ENCODE measurements at regions not wholly inside any gene's neighbourhood (a gene's known extent, or its start where the extent isn't known, plus 50 kb on each side); places are given as distances from the start of the nearest gene placed in this dataset.

DNA sequence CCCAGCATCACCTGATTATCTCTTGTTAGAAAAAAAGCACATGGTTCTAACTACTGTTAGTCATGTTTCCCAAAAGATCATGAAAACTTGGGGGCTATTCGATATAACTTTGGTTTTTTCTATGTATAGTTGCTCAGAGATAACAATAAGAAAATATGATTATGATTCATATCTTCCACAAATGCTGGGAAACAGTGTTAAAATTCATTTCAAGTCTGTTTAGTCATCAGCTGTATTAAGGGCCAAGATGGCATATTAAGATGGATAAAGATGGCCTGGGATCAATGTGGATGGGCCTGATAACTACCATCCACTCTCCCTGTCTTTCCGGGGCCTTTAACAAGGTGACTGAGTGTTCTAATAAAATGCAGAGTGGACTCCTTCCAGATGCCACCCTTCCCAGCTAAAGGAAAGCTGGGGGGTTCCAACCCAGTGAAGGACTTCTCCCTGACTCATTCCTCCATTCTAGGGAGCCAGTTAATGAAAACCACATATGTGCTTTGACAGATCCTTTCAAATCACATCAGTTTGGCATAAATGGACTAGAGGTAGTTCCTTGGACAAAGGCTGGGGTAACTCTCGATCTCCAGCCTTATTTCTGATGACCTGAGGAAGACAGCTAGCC is 221.6 kb downstream of the VAPA start:
- H3K9ac ChIP-seq (ENCODE audit: low read length in 3 of 3), result no peak overlapping the region
- H3K4me3 ChIP-seq (ENCODE audit: low read length in 3 of 3), result no peak overlapping the region
- no peaks in the 10 kb centered on the region for H3K27me3 ChIP-seq (ENCODE audit: control insufficient read depth, insufficient read depth, low read length)
- FAIRE-seq (no peak), DNase-seq (no peak)
- no peak overlapping the region for H3K27ac ChIP-seq (ENCODE audit: low read depth in 2 of 2, low read length in 2 of 2)
- intact Hi-C loops (cut with DNase I), result no loop called here
- H3K36me3 ChIP-seq (ENCODE audit: control insufficient read depth in 2 of 3, insufficient read depth in 3 of 3, low read length in 3 of 3), result no peaks in the 10 kb centered on the region
- peaks cover 0 to 2% (median 0%) of the 10 kb centered on the region in 3 donors for H3K4me1 ChIP-seq (ENCODE audit: control insufficient read depth in 2 of 3, insufficient read depth in 2 of 3, low read depth in 1 of 3, low read length in 3 of 3)
- TF ChIP-seq, protein P1, sequence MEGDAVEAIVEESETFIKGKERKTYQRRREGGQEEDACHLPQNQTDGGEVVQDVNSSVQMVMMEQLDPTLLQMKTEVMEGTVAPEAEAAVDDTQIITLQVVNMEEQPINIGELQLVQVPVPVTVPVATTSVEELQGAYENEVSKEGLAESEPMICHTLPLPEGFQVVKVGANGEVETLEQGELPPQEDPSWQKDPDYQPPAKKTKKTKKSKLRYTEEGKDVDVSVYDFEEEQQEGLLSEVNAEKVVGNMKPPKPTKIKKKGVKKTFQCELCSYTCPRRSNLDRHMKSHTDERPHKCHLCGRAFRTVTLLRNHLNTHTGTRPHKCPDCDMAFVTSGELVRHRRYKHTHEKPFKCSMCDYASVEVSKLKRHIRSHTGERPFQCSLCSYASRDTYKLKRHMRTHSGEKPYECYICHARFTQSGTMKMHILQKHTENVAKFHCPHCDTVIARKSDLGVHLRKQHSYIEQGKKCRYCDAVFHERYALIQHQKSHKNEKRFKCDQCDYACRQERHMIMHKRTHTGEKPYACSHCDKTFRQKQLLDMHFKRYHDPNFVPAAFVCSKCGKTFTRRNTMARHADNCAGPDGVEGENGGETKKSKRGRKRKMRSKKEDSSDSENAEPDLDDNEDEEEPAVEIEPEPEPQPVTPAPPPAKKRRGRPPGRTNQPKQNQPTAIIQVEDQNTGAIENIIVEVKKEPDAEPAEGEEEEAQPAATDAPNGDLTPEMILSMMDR (IDR thresholded peaks at IDR 0.05; ENCODE audit: borderline replicate concordance, extremely low read depth, insufficient read depth), result no peak
- no peaks in the 10 kb centered on the region for H3K9me3 ChIP-seq (ENCODE audit: control insufficient read depth in 2 of 3, insufficient read depth in 1 of 3, low read length in 3 of 3)

DNA sequence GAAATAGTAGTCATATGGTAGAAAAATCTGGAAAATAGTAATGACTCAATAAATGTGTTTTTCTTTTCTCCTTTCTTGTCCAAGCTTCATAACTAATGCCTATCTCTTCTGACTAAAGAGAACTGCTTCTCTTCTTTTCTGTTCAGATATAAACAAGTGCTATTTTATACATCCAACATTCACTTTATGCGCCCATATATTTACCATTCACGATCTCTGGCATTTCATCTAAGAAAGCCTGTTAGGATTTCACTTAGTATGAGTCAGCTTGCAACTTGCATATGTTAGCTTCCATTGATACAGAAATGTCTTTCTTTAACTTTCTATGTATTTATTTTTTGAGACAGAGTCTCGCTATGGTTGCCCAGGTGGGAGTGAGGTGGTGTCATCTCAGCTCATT is 224.9 kb downstream of the VAPA start:
- Histone ChIP-seq H3K36me3 (ENCODE audit: control insufficient read depth in 2 of 3, insufficient read depth in 3 of 3, low read length in 3 of 3) (no peaks in the 10 kb centered on the region), H3K9me3 (ENCODE audit: control insufficient read depth in 2 of 3, insufficient read depth in 1 of 3, low read length in 3 of 3) (no peaks in the 10 kb centered on the region), H3K4me1 (ENCODE audit: control insufficient read depth in 2 of 3, insufficient read depth in 2 of 3, low read depth in 1 of 3, low read length in 3 of 3) (no peaks in the 10 kb centered on the region), H3K27me3 (ENCODE audit: control insufficient read depth, insufficient read depth, low read length) (no peaks in the 10 kb centered on the region), H3K27ac (ENCODE audit: low read depth in 2 of 2, low read length in 2 of 2) (no peak overlapping the region), H3K4me3 (ENCODE audit: low read length in 3 of 3) (no peak overlapping the region), H3K9ac (ENCODE audit: low read length in 3 of 3) (no peak overlapping the region)
- TF ChIP-seq, protein P1 (IDR thresholded peaks at IDR 0.05; ENCODE audit: borderline replicate concordance, extremely low read depth, insufficient read depth), result no peak
- DNase-seq (no peak), FAIRE-seq (no peak)
- intact Hi-C loops (cut with DNase I), result no loop called here

DNA sequence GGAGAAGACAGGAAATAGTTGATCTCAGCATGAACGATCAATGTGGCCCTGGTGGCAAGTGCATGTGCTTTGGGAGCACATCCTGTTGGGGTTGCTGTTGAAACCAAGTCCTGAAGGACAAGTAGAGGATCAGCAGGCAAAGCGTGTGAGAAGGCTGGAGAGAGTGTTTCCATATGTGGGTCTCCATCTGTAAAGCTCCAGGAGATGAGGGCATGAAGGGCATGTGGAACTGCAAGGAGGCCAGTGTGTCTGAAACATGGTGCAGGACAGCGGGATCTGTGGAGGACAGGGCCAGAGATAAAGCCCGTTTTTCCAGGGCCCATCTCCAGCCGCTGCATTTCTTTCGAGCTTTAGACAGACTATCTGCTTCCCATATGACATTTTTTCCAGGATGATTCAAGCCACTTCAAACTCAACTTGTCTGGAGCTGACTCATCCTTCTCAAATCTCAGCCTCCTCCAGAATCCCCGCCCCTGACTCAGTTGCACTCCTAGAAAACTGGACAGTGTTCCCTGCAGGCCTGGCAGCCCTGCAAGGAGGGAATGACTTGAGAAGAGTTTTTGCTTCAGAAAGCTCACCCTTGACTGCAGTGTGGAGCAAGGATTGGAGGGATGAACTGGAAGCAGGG is 226.1 kb downstream of the VAPA start:
- intact Hi-C loops (cut with DNase I), result no loop called here
- H3K9ac ChIP-seq (ENCODE audit: low read length in 3 of 3), result no peak overlapping the region
- no peak for DNase-seq
- H3K27me3 ChIP-seq (ENCODE audit: control insufficient read depth, insufficient read depth, low read length), result no peaks in the 10 kb centered on the region
- no peaks in the 10 kb centered on the region for H3K4me1 ChIP-seq (ENCODE audit: control insufficient read depth in 2 of 3, insufficient read depth in 2 of 3, low read depth in 1 of 3, low read length in 3 of 3)
- H3K4me3 ChIP-seq (ENCODE audit: low read length in 3 of 3), result no peak overlapping the region
- TF ChIP-seq, protein P1 (IDR thresholded peaks at IDR 0.05; ENCODE audit: borderline replicate concordance, extremely low read depth, insufficient read depth), result no peak
- no peaks in the 10 kb centered on the region for H3K9me3 ChIP-seq (ENCODE audit: control insufficient read depth in 2 of 3, insufficient read depth in 1 of 3, low read length in 3 of 3)
- H3K36me3 ChIP-seq (ENCODE audit: control insufficient read depth in 2 of 3, insufficient read depth in 3 of 3, low read length in 3 of 3), result no peaks in the 10 kb centered on the region
- no peak for FAIRE-seq
- H3K27ac ChIP-seq (ENCODE audit: low read depth in 2 of 2, low read length in 2 of 2), result no peak overlapping the region

All from kidney (tissue), 13 donors.